NCI-H1105 treated with DMSO at 0.1 percent for 48 hours (cell line): ENCODE measurements at regions not wholly inside any gene's neighbourhood (a gene's known extent, or its start where the extent isn't known, plus 50 kb on each side); places are given as distances from the start of the nearest gene placed in this dataset.
"Not testable (repeated sequence)": the region's sequence is repeated elsewhere in the genome, so short reads cannot be mapped to it uniquely, and the experiment has no call there.

Source experiments
- DNase-seq: peaks from one replicate; lab custom pipeline; 2025; lab: John Stamatoyannopoulos, UW

GRCh38 chr12:88893801-88894200 lies 313.5 kb upstream of the KITLG start:
- DNase-seq: no peak

DNA sequence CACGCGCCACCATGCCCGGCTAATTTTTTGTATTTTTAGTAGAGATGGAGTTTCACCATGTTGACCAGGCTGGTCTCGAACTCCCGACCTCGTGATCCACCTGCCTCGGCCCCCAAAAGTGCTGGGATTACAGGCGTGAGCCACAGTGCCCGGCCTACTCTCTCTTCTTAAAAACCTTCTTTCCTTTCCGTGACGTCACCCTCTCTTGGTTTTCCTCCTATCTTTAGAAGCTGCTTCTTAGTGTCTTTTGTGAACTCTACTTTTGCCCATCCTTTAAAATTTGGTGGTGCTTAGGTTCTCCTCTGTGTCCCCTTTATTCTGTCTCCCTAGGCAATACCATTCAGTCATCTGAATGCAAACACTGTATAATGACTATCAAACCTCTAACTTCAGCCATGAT lies 311.2 kb upstream of the KITLG start:
- DNase-seq: not testable (repeated sequence)

- no peak for DNase-seq
Measured at GRCh38 chr12:88889326-88890110, 309.2 kb upstream of the KITLG start.

GRCh38 chr12:88884600-88884999 lies 304.3 kb upstream of the KITLG start:
- DNase-seq: no peak

- no peak for DNase-seq
Measured at GRCh38 chr12:88882662-88883061, 302.4 kb upstream of the KITLG start.

DNA sequence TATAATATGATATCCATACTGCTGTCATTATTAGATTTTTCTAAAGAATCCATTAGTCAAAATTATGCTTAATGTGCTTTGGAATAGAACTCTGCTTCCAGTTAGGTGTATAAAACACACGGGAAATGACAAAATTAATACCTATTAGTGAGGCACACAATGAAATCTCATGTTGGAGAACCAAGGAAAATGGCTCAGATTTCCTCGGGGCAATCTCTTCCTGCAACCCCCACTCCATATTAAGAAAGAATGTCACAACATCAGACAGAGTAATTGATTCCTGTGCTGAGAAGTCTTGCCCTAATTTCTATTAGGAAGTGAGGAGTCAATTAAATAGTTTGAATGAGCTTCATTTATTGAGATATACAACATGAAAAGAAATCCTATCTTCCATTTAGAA lies 299.8 kb upstream of the KITLG start:
- DNase-seq: no peak

DNA sequence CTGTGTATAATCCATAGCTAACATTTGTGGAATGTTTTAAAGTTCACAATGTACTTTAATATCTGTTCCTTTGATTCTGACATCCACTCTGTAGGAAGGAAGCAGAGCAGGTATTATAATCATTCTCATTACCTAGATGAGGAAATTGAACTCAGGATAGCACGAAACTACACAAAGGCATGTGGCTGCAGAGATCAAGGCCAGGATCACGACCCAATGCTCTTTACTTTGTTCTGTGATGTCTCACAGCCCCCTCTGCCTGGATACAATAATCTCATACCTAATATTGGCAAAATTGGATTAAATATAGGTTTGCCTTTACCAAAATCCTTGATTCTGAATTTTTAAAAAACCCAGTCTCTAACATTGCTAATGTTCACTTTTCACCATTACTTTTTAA lies 298.0 kb upstream of the KITLG start:
- no peak for DNase-seq

GRCh38 chr12:88876857-88877256 lies 296.6 kb upstream of the KITLG start:
- DNase-seq: no peak

DNA sequence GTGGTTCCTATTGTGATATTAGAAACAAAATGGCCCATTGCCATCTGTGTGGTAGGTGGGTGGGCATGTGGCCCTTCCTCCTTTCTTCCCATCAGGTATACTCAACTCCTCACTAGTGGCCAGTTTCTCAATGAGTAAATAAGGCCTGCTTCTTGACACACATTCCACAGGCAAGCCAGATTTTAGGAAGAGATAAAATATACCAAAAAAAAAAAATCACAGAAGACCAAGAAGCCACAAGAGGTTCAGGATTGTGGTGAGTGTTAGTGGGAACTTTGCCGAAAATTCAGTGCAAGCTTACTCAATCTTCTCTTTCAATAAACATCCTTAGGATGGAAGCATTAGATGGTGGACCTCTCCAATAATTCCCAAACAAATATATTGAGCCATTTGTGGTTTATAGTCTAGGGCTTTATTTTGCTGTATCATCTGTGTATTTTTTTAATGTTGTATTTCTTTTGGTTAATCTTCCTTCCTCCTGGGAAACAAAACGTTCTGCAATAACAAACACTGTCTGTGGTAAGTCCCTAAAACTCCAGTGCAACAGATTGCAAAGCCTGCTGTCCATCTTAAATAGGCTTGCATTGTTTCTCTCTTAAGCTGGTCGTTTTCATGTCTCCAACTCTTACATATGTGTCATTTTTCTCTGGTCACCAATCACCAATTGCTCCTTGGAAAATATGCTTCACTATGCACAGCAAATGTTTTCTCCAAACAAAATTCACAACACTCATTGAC lies 289.9 kb upstream of the KITLG start:
- no peak for DNase-seq

GRCh38 chr12:88868050-88868449 lies 287.8 kb upstream of the KITLG start:
- no peak for DNase-seq

- no peak for DNase-seq
Measured at GRCh38 chr12:88867510-88867909, 287.2 kb upstream of the KITLG start.

GRCh38 chr12:88866881-88867280 lies 286.6 kb upstream of the KITLG start:
- no peak for DNase-seq

- no peak for DNase-seq
Measured at GRCh38 chr12:88865537-88865936, 285.3 kb upstream of the KITLG start.

- DNase-seq: no peak
Measured at GRCh38 chr12:88860851-88861250, 280.6 kb upstream of the KITLG start.

DNA sequence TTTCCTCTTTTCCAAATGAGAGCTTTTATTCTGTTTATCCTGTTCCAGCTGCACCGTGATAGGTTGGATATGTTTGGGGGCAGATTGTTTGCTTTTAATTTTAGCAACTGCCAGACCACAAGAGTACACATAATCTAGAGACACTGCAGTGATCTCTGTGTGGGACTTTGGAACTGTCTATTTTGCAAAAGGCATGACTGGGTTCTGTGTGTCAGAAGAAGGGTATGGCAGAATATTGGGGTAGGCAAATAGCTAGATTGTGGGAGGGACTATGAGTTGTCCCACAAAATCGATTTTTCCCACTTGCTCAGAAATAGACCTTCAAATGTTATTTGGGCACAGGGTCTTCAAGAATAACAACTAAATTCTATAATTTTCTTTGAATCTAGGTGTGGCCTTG lies 275.9 kb upstream of the KITLG start:
- DNase-seq: no peak

DNA sequence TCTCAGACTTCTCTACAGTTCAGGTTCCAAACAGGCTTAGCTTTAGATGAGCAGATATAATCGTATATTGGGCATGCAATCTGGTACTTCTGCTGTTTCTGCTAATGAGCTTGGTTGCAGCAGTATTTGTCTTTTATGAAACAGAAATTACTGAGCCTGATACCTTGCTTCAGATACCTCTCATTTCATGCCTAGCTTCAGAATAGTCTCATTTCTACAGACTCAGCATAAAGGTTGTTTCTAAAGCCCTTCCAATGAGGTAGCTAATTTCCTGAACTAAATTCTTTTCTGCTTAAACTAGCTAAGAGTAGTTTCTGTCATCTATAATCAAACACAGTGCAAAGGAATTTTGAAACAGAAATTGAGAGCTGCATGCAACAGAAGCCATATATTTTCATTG lies 275.0 kb upstream of the KITLG start:
- DNase-seq: no peak

- DNase-seq: no peak
Measured at GRCh38 chr12:88854260-88854659, 274.0 kb upstream of the KITLG start.

DNA sequence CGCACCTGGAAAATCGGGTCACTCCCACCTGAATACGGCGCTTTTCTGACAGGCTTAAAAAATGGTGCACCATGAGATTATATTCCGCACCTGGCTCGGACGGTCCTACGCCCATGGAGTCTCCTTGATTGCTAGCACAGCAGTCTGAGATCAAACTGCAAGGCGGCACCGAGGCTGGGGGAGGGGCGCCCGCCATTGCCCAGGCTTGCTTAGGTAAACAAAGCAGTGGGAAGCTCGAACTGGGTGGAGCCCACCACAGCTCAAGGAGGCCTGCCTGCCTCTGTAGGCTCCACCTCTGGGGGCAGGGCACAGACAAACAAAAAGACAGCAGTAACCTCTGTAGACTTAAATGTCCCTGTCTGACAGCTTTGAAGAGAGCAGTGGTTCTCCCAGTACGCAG lies 267.0 kb upstream of the KITLG start:
- DNase-seq: not testable (repeated sequence)

DNA sequence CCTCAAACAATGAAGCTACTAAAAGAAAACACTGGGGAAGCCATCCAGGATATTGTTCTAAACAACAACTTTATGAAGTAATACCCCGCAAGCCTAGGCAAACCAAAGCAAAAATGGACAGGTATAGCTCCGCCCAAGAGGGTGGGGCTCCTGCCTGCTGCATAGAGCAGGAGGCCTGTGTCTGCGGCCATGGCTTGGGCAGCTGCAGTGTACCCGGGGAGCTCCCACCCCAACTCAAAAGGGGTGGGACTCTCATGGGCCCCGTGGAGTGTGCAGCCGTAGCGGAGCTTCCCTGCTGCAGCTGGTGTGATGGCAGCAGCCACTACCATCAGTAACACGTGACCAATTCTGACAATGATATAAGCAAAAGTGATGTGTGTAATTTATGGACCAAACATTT lies 264.2 kb upstream of the KITLG start:
- DNase-seq: no peak

GRCh38 chr12:88842314-88842713 lies 262.0 kb upstream of the KITLG start:
- DNase-seq: no peak

DNA sequence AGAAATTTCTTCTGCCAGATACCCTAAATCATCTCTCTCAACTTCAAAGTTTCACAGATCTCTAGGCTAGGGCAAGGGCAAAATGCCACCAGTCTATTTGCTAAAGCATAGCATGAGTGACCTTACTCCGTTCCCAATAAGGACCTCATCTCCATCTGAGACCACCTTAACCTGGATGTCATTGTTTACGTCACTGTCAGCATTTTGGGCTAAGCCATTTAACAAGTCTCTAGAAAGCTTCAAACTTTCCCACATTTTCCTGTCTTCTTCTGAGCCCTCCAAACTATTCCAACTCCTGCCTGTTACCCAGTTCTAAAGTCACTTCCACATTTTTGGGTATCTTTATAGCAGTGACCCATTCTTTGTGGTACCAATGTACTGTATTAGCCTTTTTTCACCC lies 259.2 kb upstream of the KITLG start:
- DNase-seq: no peak

DNA sequence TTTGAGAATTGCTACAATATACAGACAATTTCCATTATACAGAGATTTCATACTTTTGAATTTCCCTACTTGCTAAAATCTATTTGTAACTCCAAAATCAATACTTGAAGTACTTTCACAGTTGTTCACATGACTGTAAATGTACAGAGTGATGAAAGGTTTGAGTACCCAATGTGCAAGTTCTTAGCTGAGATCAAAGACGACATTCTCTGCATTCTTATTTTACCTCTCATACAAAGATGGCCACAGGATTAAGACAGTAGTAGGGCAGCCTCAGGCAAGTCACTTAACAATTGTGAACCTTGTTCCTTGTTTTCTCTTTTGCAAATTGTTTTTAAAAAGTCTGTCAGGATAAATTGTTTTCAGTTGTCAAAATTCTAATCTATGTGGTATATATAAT lies 255.9 kb upstream of the KITLG start:
- DNase-seq: no peak

DNA sequence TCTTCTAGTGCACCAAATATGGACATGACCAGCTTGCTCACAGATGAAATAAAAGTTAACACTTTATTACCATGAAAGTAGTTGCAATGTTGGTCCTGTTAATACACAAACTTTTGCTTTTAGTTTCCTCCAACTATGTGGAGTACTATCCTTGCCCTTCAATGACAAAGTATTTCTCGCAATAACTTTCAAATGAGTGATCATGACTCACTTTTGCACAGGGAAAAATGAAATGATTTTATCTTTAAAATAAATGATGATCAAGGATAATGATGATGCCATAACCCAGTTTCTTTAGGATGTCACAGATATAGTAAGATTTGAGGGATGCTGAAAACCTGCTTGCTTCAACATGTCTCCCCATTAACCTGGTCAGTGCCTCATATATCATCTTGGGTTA lies 254.0 kb upstream of the KITLG start:
- DNase-seq: no peak

DNA sequence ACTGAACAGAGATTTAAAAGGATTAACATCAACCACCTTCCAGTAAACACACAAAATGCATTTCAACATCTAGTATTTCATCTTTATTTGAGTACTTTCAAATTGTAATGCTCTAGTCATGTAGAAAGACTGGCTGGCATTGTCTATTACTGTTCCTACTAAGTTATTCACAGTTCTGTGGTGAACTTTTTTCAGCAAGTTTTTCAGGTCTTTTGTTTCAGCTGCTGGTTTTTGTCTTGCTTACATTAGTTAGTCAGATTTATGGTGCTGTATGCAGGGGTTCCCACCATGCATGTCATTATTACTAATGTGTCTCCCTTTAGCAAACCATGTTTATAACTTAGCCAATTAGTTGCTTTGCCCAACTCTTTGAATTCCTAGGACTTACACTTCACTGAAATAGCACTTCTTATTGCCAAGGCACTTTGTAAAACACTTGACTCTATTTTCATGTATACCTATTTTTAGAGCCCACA lies 253.4 kb upstream of the KITLG start:
- DNase-seq: no peak
